Left lung (tissue), 4 donors: ENCODE measurements at regions not wholly inside any gene's neighbourhood (a gene's known extent, or its start where the extent isn't known, plus 50 kb on each side); places are given as distances from the start of the nearest gene placed in this dataset.

ENCODE experiments used
- ATAC-seq: fragments of 200-7000 bp; cut with Tn5 transposase; one replicate; pipeline ENCODE4 v1.9.1; 2020; ENCODE audit warnings: moderate library complexity
- DNase-seq, 4 donors: peaks; one replicate each; pipeline ENCODE4 v3.0.0-alpha.2; 2013 to 2020
- H3K27ac ChIP-seq, 2 donors: fragments of 200-600 bp; sonication (generic) in 1 of 2; one replicate each; pipeline versions ENCODE4 v1.5.0 to v1.8.0; 2020 to 2021
- H3K27me3 ChIP-seq, 2 donors: fragments of 200-600 bp; sonication (generic) in 1 of 2; one replicate each; pipeline versions ENCODE4 v1.5.0 to v1.8.0; 2020 to 2021
- H3K36me3 ChIP-seq, 2 donors: fragments of 200-600 bp; sonication (generic) in 1 of 2; one replicate each; pipeline versions ENCODE4 v1.5.0 to v1.8.0; 2020 to 2021
- H3K4me1 ChIP-seq, 2 donors: fragments of 200-600 bp; one replicate each; pipeline ENCODE4 v1.8.0; 2021
- H3K4me3 ChIP-seq, 2 donors: fragments of 200-600 bp; sonication (generic) in 1 of 2; one replicate each; pipeline versions ENCODE4 v1.5.0 to v1.8.0; 2020 to 2021; ENCODE audit warnings: mild to moderate bottlenecking in 1 of 2
- H3K9me3 ChIP-seq, 2 donors: fragments of 200-600 bp; sonication (generic) in 1 of 2; one replicate each; pipeline versions ENCODE4 v1.5.0 to v1.8.0; 2020 to 2021
- CTCF ChIP-seq, 2 donors: fragments of 200-600 bp; sonication (generic) in 1 of 2; IDR thresholded peaks; one replicate each; pipeline versions ENCODE4 v1.5.0 to v1.8.0; 2021; ENCODE audit warnings: antibody characterized with exemption in 2 of 2
- intact Hi-C, 2 donors: fragments of 100-400 bp; cut with DNase I; formaldehyde crosslinking; loops; one replicate each; pipeline versions ENCODE4 v1.11.2 to v1.14.2; 2022
- donor health status: DM: no; HTN: yes; CAD: no.
- donor health status: DM: no; HTN: no; CAD: no.

- intact Hi-C loops, result no loop called here
- no peak overlapping the region for H3K4me3 ChIP-seq
- H3K27ac ChIP-seq, result no peak overlapping the region
- no peaks in the 10 kb centered on the region for H3K36me3 ChIP-seq
- TF ChIP-seq CTCF (IDR thresholded peaks at IDR 0.05), result no peak
- ATAC-seq (no peak), DNase-seq (no peak)
- no peaks in the 10 kb centered on the region for H3K27me3 ChIP-seq
- H3K4me1 ChIP-seq, result no peaks in the 10 kb centered on the region
- no peaks in the 10 kb centered on the region for H3K9me3 ChIP-seq
Observed at GRCh38 chr18:43570593-43570992, 293.3 kb upstream of the SYT4 start.

DNA sequence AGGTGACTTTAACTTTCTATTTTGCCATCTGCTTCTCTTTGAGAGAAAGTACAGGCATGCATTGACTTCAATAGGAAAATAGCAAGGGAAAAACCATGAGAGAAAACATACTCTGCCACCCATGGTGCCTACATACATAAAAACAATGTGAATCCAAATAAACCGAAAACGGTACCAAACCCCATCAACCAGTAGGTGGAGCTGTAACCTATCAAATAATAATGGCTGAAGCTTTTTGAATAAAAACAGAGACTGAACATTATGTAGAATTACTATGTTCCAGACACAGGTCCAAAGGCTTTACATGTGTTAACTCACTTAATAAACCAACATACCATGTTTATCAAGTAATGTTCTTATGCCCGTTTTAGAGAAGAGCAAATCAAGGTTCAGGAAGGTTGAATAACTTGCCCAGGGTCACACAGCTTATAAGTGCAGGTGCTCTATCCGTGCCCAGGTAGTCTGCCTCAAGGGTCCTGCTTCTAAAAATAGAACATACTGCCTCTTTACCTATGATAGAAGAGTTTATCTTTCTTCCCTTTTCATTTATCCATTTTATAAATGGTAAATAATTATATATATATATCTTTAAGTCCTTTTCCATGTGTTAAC lies 293.9 kb upstream of the SYT4 start:
- no peaks in the 10 kb centered on the region for H3K9me3 ChIP-seq
- no peaks in the 10 kb centered on the region for H3K27me3 ChIP-seq
- DNase-seq (peak in 2 of 4 donors; percentile 27 to 61), ATAC-seq (peak; percentile 77)
- no peaks in the 10 kb centered on the region for H3K36me3 ChIP-seq
- H3K4me3 ChIP-seq, result no peak overlapping the region
- no peak overlapping the region for H3K27ac ChIP-seq
- TF ChIP-seq CTCF (IDR thresholded peaks at IDR 0.05), result peak; percentile 63 to 72
- intact Hi-C loops, result no loop called here
- H3K4me1 ChIP-seq, result no peaks in the 10 kb centered on the region

DNA sequence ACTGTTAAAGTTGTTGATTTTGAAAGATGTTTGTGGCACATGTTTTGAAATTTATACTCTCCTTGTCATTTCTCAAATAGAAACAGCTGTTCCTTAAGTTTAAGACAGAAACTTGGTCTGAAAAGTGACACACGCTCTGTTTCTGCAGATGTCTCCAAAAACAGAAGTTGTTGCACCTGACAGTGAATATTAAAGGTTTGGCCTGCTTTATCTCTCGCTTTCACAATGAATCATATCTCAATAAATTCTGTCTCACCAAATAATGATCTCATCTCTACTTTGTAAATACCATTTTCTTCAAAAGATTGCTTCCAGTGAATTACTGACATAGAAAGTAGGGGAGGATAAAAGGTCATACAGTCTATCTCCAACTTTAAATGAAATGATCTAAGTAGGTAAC lies 294.9 kb upstream of the SYT4 start:
- intact Hi-C loops, result no loop called here
- DNase-seq (no peak), ATAC-seq (no peak)
- TF ChIP-seq CTCF (IDR thresholded peaks at IDR 0.05), result no peak
- no peaks in the 10 kb centered on the region for H3K4me1 ChIP-seq
- H3K9me3 ChIP-seq, result no peaks in the 10 kb centered on the region
- no peak overlapping the region for H3K27ac ChIP-seq
- no peaks in the 10 kb centered on the region for H3K36me3 ChIP-seq
- H3K27me3 ChIP-seq, result no peaks in the 10 kb centered on the region
- H3K4me3 ChIP-seq, result no peak overlapping the region

- Histone ChIP-seq H3K9me3 (no peaks in the 10 kb centered on the region), H3K36me3 (no peaks in the 10 kb centered on the region), H3K4me1 (no peaks in the 10 kb centered on the region), H3K27ac (no peak overlapping the region), H3K4me3 (no peak overlapping the region), H3K27me3 (no peaks in the 10 kb centered on the region)
- DNase-seq, result no peak
- intact Hi-C loops, result no loop called here
- TF ChIP-seq CTCF (IDR thresholded peaks at IDR 0.05), result no peak
- no peak for ATAC-seq
Observed at GRCh38 chr18:43574974-43575373, 297.7 kb upstream of the SYT4 start.

- no peak for ATAC-seq
- no peak for DNase-seq
Observed at GRCh38 chr18:43578211-43578610, 300.9 kb upstream of the SYT4 start.

More at GRCh38 chr18:43578211-43578610, 300.9 kb upstream of the SYT4 start:
- no peak for TF ChIP-seq CTCF (IDR thresholded peaks at IDR 0.05)
- Histone ChIP-seq H3K27ac (no peak overlapping the region), H3K4me1 (no peaks in the 10 kb centered on the region), H3K27me3 (no peaks in the 10 kb centered on the region), H3K9me3 (no peaks in the 10 kb centered on the region), H3K4me3 (no peak overlapping the region), H3K36me3 (no peaks in the 10 kb centered on the region)
- intact Hi-C loops, result no loop called here
